NCI-H146 (cell line): ENCODE measurements at regions not wholly inside any gene's neighbourhood (a gene's known extent, or its start where the extent isn't known, plus 50 kb on each side); places are given as distances from the start of the nearest gene placed in this dataset.

Experiments used
- DNase-seq: peaks from one replicate; lab custom pipeline; 2025; lab: John Stamatoyannopoulos, UW

- DNase-seq, result no peak
These were observed 58.1 kb upstream of the ERG start for GRCh38 chr21:38556390-38556789.

- DNase-seq, result peak; percentile 72
These were observed 62.9 kb upstream of the ERG start for GRCh38 chr21:38561205-38561604.

GRCh38 chr21:38561613-38562581, 63.6 kb upstream of the ERG start:
- peak; percentile 24 for DNase-seq

- DNase-seq, result no peak
These were observed 69.2 kb upstream of the ERG start for GRCh38 chr21:38567335-38567969.

- DNase-seq, result no peak
These were observed 69.7 kb upstream of the ERG start for GRCh38 chr21:38567970-38568360.

- no peak for DNase-seq
These were observed 71.5 kb upstream of the ERG start for GRCh38 chr21:38569733-38570132.

GRCh38 chr21:38570596-38570995, 72.3 kb upstream of the ERG start:
- no peak for DNase-seq

GRCh38 chr21:38574895-38575575, 76.8 kb upstream of the ERG start:
- DNase-seq, result no peak

GRCh38 chr21:38577887-38578286, 79.6 kb upstream of the ERG start:
- no peak for DNase-seq

- no peak for DNase-seq
These were observed 92.4 kb upstream of the ERG start for GRCh38 chr21:38590449-38591217.

GRCh38 chr21:38591218-38591537, 92.9 kb upstream of the ERG start:
- no peak for DNase-seq

- peak; percentile 54 for DNase-seq
These were observed 98.2 kb upstream of the ERG start for GRCh38 chr21:38596264-38597042.

- no peak for DNase-seq
These were observed 99.1 kb upstream of the ERG start for GRCh38 chr21:38597421-38597820.

- DNase-seq, result no peak
These were observed 100.1 kb upstream of the ERG start for GRCh38 chr21:38598413-38598812.

GRCh38 chr21:38599381-38599975, 101.2 kb upstream of the ERG start:
- no peak for DNase-seq

- no peak for DNase-seq
These were observed 101.8 kb upstream of the ERG start for GRCh38 chr21:38600106-38600505.

GRCh38 chr21:38605236-38605635, 107.0 kb upstream of the ERG start:
- no peak for DNase-seq

GRCh38 chr21:38609580-38609979, 111.3 kb upstream of the ERG start:
- no peak for DNase-seq

GRCh38 chr21:38610623-38611251, 112.5 kb upstream of the ERG start:
- no peak for DNase-seq

GRCh38 chr21:38611277-38611676, 113.0 kb upstream of the ERG start:
- no peak for DNase-seq
